Stimulated activated naive CD4-positive, alpha-beta T cell treated with Interleukin-2 at 50 U/mL for 16 hours (primary cell): ENCODE measurements at regions not wholly inside any gene's neighbourhood (a gene's known extent, or its start where the extent isn't known, plus 50 kb on each side); places are given as distances from the start of the nearest gene placed in this dataset.

Experiments
- DNase-seq: peaks from one replicate; lab custom pipeline; 2025; lab: John Stamatoyannopoulos, UW

DNA sequence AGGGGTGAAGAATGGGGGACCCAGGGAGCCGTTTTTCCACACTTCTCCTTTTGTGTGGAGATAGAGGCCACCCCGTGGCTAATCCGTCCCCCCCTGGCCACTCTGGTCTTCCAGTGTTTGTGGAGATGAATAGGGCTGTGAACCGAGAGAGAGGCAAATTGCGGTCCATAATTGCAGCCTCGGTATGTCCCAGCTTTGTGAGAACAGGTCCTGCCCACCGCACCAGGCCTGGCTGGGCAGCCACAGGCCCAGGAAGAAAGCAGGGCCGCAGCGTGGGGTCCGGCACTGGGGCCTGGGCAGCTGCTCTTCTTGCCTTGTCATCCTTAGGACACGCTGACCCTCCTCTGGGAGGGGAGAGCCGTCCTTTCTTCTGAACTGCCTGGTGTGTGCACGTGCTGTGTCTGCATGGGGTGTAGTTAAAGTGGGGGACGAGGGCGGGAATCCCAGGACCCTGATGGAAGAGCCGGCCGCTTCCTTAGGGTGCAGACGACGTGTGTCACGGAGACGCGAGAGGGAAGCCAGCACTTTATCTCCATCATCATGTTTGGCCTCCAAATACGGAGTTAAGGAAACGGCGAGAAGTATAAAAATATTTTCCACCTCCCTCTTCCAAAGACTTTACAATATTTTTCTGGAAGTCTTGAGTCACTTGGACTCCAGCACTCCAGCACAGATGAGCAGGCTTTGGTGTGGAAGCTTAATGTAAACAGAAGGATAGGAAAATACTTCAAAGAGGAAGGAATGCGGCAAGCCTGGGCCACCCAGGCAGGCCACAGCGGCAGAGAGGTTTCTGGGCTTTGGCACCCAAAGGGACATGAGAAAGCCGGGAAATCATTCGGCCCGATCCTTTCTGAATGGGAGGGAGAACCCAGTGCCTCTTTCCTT is 1248.4 kb downstream of the BRD1 start:
- no peak for DNase-seq

DNA sequence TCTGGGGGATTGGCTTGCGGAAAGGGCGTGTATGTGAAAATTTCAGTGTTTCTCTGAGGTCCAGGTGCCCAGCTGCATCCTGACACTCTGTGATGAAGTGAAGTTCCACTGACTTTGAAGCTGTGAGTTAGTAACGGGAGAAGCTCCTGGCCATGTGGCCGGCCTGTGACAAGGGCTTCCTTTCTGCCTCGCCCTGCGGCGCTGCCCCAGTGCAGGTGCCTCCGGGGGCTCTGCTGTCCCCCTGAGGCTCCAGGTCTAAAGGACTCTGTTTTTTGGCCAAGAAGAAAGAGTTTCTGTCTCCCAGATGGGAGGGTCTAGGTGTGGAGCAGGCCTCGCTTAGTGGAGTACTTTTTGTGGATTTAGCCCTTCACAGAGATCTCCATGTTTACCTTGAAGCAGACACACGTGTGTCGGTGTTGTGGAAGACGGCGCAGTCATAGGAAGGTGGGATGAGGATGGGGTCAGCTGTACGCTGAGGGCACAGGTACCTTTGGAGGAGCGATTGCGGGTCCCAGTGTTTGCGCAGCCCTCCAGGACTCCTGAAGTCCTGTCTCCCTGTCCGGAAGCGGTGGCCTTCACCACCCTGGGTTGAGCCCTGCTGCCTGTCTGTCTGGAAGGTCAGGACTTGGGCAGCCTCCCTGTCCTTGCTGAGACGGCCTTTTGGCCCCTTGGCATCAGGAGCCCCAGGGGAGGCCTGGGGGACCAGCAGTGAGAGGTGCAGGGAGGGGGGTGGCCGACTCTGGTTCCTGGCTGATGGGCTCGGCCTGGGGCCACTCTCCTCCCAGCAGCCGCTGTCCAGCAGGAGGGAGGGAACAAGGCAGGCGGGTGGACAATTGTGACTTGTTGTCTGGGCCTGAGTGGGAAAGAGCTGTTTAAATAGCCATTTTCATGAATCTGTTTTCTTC is 1249.3 kb downstream of the BRD1 start:
- no peak for DNase-seq

DNA sequence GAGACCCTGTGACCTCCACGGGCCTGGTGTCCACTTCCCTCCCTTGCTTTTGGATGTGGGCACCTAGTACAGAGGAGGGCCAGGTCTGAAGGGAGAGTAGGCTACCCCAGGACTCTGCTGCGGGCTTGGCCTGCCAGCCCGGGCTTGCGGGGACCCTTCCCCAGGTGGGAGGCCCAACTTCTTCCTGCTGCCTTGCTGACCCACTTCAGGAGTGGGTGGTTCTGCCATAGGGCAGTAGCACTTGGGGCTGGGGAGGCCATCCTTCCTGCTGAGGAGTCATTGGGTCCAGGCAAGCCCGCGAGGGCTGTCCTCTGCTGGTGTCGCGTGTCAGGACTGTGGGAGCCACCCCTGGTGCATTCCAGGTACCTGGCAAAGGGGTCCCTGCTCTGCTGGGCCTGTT is 1250.0 kb downstream of the BRD1 start:
- DNase-seq = no peak

DNA sequence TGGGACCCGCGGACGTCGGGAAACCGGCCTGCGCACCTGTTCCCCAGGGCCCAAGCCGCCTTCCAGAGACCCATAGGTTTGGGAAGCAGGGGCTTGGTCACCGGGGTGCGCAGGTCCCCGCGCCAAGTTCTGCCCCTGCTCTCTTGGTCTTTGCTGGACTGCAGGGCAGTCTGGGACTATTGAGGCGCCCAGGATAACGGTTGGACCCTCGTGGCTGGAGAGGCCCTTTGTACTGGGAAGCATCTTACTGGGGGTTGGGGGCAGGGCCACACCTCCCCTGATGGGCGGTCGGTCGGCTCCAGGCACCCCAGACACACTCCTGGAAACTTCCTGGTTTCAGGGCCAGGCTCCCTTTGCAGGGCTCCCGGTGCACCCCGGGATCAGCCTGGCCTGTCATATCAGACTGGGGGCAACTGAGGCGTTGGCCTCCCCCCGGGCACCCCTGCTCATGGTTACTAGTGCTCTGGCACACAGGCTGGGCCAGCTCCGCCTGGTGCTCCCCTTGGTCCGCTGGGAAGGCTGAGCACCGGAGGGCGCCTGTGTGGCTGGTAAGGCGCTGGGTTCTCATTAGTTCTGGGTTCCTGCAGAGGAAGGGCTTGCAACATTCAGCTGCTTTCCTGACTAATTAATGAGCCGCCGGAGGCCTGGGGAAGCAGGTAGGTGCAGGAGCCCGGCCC is 1250.5 kb downstream of the BRD1 start:
- DNase-seq = no peak

DNA sequence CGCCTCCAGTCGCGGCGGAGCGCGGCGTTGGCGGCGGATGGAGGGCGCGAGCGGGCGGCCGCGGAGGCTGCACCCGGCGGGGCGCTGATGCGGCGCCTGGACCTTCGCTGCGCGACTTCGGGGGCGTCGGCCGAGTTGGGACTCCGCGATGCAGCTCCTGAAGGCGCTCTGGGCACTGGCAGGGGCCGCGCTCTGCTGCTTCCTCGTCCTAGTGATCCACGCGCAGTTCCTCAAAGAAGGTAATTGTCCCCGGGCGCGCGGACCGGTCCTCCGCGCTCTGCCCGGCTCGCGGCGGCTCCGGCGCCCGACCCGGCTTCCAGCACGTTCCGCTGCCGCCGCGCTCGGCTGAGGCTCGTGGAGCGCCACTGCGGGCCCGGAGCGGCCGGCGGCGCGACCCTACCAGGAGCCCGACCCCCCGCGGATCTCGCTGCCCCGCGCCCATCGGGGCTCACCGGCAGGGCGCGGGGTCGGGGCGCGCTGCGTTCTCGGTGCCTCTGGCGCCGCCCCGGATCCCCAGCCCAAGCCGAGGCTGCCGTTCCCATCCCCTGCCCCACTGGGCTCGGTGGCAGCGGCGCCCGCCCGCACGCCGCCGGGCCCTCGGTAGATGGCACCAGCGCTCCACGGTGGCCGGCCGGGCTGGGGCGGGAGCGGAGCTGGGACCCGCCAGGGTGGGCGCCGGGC is 1251.2 kb downstream of the BRD1 start:
- no peak for DNase-seq

DNA sequence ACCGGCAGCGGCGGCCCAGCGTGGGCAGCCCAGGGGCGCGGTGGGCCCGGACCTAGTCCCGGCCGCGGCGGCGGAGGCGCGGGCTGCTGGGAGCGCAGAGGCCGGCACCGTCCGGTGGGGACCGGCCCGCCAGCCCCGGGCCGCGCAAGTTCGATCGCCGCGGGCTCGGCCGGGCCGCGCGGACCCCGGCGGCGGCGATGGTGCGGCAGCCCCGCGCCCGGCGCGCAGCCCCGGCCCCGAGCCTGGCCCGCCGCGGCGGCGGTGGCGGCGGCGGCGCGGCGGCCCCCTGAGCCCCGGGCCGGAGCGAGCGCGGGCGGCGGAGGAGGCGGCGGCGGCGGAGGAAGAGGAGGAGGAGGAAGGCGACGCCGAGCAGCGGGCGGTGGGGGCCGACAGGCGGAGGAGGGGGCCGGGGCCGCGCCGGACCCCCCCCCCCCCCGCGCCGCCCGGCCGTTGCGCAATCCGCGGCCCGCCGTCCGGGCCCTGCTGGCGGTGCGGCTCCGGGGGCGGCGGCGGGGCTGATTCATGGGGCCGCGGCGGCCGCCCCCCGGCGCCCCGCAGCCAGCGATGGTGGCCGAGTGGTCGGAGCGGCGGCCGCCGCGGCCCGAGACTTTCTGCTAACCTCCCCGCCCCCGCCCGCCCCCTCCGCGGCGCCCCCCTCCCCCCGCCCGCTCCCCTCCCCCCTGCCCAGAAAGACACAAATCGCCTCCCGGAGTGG is 1251.9 kb downstream of the BRD1 start:
- no peak for DNase-seq

DNA sequence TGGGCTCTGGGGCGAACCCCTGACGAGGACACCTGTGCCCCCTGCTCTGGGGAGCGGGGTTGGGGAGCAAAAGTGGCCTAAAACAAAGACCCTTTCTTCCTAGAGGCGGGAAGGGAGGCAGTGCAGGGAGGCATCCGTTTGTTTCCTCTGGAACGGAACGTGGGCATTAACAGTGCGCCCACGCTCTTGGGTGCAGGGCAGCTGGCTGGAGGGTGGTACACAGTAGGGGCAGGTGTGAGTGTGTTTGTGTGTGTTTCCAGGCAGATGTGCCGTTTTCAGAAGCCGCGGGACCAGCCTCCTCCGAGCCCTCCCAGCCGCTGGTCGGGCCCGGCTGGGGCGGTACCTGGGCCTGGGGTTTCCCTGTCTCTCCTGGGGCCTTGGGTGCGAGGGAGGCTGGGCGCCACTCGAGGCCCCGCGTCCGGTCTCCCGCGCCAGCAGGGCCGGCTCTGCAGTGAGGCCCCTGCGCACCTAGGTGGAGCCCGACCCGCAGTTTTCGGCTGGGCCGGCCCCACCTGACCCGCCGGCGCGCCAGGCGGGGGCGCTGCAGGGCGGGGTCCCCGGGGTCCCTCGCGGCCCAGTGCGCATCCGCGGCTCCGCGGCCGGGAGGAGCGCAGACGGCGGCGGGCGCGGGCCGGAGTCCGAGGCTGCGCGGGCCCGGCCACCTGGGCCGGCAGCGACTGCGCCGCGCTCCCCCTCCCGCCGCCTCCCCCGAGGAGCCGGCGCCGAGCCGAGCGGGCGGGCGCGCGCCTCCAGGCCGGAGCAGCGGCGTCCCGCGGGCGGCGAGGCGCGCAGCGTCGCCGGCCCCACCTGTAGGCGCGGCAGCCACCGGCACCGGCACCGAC is 1252.7 kb downstream of the BRD1 start:
- DNase-seq = no peak

DNA sequence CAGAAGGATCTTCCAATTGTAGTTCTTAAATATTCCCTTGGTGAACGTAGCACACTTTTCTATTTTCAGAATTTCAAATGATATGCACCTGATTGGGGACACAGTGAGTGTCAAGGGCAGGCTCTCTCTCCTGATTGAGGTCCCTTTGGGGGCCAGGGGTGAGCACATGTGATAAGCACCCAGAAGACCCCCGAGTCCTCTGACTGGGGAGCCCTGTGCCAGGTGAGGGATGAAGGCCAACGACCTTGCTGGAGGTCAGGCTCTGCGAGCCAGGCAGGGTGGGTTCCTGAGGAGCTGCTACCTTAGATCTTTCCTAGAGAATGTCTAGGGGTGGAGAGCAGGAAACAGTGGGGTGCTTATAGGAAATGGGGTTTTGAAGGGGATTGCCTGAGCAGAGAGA is 1253.9 kb downstream of the BRD1 start:
- no peak for DNase-seq

DNA sequence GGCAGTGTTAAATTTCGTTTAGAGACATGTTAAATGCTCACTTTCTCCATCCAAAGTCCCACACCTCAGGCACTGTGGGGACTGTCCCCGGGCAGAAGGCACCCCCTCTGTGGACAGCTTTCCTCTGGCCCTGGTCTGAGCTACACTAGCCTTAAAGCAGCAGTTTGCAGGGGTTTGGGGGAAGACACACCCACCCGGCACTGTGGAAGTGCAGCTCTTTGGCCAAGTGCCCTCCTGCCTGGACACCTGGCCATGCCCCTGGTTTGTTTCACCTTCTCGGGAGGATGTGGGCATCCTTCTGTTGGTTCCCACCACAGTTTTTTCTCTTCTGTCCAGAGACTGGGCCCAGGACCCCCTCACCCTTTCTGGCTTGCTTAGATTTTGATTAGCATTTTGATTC is 1254.7 kb downstream of the BRD1 start:
- DNase-seq = no peak

DNA sequence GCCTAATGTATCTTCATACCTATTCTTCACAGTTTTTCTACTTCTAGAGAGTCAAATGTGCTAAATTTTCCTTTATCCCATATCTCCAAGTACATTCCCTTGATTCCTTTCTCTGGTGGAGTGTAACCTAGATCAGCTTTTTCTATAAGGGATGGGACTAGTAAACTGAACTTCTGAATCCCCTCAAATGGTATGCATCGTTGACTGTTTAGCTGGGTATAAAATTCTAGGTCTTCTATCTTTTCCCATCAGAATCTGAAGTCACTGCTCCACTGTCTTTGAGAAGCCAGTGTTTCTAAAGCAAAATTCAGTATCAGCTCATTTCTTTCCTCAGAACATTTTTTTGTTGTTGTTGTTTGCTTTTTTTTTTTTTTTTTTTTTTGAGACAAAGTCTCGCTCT is 1256.8 kb downstream of the BRD1 start:
- DNase-seq = no peak

DNA sequence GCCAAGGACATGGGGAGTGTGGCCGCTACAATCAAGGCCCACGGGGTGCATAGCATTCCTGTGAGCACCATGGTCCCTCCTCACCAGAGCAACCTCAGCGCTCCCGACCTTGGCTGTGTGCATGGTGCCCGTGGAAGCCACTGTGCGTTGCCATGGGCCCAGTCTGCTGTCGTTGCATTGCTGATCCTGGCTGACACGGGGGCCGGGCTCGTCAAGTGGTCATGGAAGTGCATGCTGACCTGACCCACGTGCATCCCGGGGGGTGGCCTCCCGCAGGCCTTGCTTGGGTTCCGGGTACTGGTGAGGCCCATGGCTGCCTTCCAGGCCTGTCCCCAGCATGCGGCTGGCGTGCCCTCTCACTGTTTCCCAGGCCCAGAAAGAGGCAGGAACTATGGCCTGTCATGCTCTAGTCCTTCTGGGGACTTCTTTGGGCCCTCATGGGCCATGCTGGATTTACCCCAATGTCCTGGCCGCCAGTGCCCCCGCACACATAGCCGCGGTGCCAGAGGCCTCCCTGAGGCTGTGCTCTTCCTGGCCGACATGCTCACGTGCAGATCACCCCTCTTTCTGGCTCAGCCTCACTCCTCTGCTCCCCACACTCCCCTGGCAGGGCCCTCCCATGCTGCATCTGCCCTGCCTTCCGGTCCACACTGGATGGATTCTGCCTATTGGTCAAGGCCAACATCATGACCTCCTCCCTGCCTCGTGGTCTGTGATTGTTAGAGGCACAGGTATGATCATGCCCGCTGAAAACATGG is 1258.0 kb downstream of the BRD1 start:
- no peak for DNase-seq

DNA sequence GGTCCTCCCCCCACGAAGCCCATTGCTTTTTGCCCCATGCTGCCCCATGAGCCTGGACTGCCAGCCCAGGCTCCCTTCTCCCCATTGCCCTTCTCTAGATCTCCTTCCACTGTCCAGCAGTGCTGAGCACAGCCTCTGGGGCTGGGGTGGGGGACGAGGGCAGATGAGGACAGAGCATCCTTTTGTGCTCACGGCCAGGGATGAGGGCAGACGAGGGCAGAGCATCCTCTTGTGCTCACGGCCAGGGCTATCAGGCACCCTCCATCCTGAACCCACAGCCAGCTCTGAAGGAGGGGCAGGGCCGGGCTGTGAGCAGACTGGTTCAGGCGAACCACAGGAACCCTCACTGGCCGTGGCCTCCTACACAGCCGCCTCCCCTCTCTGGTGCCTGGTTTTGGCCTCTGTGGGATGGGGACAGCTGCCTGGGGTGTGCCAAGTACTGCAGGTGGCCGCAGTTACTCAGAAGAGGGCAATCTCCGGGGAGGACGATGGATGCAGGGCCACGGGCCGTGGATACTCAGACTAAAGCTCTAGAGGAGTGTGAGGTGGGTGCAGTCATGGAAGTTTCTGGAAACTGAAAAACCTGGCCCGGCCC is 1258.8 kb downstream of the BRD1 start:
- no peak for DNase-seq

DNA sequence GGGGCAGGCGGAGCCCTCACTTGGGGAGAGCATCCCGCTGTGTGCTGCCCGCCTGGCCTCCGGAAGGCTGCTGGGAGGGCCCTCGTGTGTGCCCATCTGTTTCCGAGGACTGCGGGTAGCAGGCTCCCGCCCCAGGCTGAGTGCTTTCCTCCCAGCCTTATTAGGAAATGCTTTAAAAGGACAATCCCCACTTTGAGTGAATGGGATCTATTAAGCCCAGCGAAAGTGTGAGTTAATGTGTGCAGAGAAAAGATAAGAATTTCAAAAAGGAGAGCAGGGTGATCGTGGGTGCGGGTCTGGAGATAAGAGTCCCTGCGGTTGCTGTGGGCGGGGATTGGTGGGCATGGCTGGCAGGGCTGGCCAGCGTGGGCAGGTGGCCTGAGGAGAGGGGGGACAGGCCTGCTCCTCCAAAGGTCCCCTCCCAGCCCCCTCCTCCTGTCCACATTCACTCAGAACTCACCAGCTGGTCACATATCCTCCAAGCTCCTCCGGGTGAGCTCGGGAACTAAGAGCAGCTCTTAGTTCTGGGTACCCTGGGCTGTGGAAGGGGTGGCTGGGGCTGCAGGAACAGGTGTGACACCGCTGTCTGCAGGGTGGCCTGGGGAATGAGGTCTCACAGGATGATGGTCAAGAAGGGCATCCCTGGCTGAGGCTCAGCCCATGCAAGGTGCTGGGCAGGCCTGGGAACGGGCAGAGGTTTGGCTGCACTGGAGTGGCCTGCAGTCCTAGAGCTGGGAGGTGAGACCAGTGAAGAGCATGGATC is 1260.3 kb downstream of the BRD1 start:
- DNase-seq = no peak

DNA sequence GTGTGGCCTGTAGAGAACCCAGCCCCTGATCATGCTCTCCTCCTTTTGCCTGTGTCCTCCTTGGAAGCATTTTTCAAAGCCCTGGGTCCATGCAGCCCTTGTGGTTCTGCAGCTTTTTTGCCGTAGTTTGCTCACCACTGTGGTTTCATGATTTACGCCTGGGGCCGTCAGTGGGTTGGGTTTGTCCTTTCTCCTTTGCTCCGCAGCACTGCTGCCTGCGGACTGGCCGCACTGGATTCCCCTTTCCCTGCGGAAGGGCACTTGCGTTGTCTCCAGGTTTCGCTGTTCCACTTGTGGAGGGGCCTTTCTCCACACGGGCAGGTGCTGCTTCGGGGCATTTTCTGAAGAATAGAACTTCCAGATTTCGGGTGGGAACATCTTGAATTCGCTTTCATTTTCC is 1260.9 kb downstream of the BRD1 start:
- DNase-seq = no peak

DNA sequence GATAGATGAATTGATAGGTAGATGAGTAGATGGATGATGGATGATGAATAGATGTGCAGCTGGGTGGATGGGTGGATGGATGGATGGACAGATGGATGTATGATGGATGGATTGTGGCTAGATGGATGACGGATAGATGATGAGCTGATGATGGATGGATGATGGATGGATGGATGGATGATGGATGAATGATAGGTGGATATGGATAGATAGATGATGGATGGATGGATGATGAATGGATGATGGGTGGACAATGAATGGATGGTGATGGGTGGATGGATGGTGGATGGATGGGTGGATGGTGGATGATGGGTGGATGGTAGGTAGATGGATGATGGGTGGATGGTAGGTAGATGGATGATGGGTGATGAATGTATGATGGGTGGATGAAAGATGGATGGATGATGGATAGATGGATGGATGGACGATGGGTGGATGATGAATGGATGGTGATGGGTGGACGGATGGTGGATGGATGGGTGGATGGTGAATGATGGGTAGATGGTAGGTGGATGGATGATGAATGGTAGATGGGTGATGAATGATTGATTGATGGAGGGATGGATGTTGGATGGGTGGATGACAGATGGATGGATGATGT is 1261.7 kb downstream of the BRD1 start:
- no peak for DNase-seq

DNA sequence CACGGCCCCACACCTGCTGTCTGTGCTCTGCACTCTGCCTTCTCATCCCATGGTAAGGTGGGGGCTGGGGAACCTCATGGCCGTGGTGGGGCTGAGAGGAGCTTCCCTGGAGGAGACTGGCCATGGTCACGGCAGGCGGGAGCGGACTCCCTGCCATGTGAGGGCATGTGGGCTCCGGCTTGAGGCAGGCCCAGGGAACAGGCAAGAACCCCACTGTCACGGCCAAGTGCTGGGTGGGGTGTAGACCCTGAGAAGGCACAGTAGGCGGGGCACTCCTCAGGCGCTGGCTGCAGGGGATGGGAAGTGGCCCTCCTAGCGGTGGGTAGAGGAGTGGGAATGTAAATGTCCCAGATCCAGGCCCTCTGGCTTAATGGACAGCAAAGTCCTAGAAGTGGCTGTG is 1262.7 kb downstream of the BRD1 start:
- DNase-seq = no peak

DNA sequence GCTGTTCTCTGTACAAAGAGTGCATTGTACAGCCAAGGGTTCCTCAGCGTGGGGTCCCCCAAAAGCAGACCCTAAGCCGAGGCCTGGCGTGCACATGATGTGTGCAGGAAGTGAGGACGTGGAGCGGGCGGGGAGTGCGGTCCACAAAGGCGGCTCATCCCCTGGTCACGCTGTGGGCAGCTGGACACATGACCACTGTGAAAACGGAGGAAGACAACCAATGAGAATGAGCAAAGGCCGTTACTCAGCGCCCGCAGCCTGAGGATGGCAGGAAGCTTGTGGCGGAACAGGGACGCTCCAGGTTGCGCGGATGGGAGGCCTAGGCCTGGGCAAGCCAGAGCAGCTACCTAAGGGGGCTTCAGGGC is 1263.7 kb downstream of the BRD1 start:
- DNase-seq = no peak
